ENCODE measurements at regions not wholly inside any gene's neighbourhood (a gene's known extent, or its start where the extent isn't known, plus 50 kb on each side); places are given as distances from the start of the nearest gene placed in this dataset.

DNA sequence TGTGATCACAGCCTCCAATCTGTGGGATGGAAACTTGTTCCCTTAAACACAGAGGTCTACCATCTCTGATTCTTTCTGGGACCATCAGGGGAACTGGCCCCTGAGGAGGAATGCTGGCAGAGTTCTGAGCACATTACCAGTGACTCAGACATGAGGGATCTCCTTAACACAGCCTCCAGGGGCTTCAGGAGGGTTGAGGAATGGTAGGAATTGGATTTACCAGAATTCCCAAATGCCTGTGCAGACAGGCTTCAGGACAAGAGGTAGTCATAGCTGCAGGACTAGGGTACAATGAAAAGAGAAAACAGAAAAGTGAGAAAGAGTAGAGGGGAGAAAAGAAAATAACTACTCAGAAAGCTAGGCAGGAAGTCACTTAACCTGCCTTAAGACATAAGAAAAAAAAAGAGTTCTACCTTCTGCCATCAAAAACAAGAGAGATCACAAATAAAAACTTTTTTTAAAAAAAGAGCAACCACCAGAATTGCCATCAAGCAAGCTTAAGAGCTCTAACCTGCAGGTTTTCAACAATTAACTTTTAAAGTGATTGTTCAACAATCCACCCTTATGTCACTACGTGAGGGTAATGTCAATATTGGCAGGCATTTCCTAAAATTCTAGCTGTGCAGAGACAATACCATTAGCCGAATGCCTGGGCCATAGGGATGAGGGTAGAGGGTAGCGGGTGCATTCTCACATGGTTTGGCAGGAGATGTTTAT, 524.4 kb downstream of the BCL11A start:
- no peak for TF ChIP-seq EZH2 (IDR thresholded peaks at IDR 0.05; ENCODE audit: borderline replicate concordance, low read depth, low read length, severe bottlenecking)
- TF ChIP-seq, protein P1, sequence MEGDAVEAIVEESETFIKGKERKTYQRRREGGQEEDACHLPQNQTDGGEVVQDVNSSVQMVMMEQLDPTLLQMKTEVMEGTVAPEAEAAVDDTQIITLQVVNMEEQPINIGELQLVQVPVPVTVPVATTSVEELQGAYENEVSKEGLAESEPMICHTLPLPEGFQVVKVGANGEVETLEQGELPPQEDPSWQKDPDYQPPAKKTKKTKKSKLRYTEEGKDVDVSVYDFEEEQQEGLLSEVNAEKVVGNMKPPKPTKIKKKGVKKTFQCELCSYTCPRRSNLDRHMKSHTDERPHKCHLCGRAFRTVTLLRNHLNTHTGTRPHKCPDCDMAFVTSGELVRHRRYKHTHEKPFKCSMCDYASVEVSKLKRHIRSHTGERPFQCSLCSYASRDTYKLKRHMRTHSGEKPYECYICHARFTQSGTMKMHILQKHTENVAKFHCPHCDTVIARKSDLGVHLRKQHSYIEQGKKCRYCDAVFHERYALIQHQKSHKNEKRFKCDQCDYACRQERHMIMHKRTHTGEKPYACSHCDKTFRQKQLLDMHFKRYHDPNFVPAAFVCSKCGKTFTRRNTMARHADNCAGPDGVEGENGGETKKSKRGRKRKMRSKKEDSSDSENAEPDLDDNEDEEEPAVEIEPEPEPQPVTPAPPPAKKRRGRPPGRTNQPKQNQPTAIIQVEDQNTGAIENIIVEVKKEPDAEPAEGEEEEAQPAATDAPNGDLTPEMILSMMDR (IDR thresholded peaks at IDR 0.05; ENCODE audit: borderline replicate concordance, extremely low read depth, low read length, poor library complexity, severe bottlenecking), result no peak
